Nephron (organoid): ENCODE measurements at regions not wholly inside any gene's neighbourhood (a gene's known extent, or its start where the extent isn't known, plus 50 kb on each side); places are given as distances from the start of the nearest gene placed in this dataset.
A peak's percentile ranks its signal among the peaks of the same experiment; 100 is the strongest.
"Not testable (repeated sequence)": the region's sequence is repeated elsewhere in the genome, so short reads cannot be mapped to it uniquely, and the experiment has no call there.

Source experiments
- H3K27ac Mint-ChIP-seq, 3 experiments: 2 replicates each; pipeline ENCODE4 v1.8.0; 2020; ENCODE audit warnings: mixed read lengths in 3 of 3, mild to moderate bottlenecking in 2 of 3, moderate library complexity in 1 of 3
- H3K27me3 Mint-ChIP-seq: 2 replicates; pipeline ENCODE4 v1.8.0; 2021; ENCODE audit warnings: low read depth, mild to moderate bottlenecking, moderate library complexity, mixed read lengths
- H3K36me3 Mint-ChIP-seq: 2 replicates; pipeline ENCODE4 v1.8.0; 2020; ENCODE audit warnings: low read depth, mixed read lengths
- H3K4me1 Mint-ChIP-seq: 2 replicates; pipeline ENCODE4 v1.8.0; 2020; ENCODE audit warnings: mixed read lengths
- H3K4me3 Mint-ChIP-seq, 3 experiments: 2 replicates each; pipeline ENCODE4 v1.8.0; 2020; ENCODE audit warnings: mild to moderate bottlenecking in 3 of 3, mixed read lengths in 3 of 3, moderate library complexity in 2 of 3
- H3K9me3 Mint-ChIP-seq: 2 replicates; pipeline ENCODE4 v1.8.0; 2020; ENCODE audit warnings: mixed read lengths
- TF ChIP-seq, protein P1 (sequence below), 3 experiments: fragments of 200-600 bp; sonication (generic); IDR thresholded peaks; one replicate each; pipeline ENCODE4 v1.5.0; 2021; ENCODE audit warnings: antibody characterized with exemption in 3 of 3; ENCODE audit not compliant: unreplicated experiment in 3 of 3

DNA sequence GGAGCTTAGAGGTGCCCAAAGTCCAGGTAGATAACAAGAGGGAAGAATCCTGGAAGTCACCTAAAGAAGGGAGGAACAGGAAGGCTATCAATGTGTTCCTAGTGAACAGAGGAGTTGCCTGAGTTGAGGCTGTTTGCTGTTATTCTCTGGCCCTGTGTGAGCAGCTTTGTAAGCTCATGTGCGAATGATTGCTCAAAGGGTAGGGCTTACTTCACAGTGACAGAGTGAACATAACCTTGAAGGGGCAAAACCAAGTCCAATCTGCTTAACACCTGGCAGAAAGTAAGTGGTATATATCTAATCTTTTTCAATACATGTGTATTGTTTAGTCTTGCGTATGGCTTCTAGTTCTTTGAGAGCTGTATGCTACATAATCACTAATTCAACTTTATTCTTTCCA lies 1153.6 kb downstream of the TUSC7 start:
- no peaks in the 10 kb centered on the region for H3K9me3 Mint-ChIP-seq
- TF ChIP-seq, protein P1, sequence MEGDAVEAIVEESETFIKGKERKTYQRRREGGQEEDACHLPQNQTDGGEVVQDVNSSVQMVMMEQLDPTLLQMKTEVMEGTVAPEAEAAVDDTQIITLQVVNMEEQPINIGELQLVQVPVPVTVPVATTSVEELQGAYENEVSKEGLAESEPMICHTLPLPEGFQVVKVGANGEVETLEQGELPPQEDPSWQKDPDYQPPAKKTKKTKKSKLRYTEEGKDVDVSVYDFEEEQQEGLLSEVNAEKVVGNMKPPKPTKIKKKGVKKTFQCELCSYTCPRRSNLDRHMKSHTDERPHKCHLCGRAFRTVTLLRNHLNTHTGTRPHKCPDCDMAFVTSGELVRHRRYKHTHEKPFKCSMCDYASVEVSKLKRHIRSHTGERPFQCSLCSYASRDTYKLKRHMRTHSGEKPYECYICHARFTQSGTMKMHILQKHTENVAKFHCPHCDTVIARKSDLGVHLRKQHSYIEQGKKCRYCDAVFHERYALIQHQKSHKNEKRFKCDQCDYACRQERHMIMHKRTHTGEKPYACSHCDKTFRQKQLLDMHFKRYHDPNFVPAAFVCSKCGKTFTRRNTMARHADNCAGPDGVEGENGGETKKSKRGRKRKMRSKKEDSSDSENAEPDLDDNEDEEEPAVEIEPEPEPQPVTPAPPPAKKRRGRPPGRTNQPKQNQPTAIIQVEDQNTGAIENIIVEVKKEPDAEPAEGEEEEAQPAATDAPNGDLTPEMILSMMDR (IDR thresholded peaks at IDR 0.05; ENCODE audit: unreplicated experiment in 3 of 3), result no peak
- H3K27ac Mint-ChIP-seq, result no peak overlapping the region
- no peaks in the 10 kb centered on the region for H3K4me1 Mint-ChIP-seq
- H3K36me3 Mint-ChIP-seq, result no peaks in the 10 kb centered on the region
- no peak overlapping the region for H3K4me3 Mint-ChIP-seq
- H3K27me3 Mint-ChIP-seq, result no peaks in the 10 kb centered on the region

DNA sequence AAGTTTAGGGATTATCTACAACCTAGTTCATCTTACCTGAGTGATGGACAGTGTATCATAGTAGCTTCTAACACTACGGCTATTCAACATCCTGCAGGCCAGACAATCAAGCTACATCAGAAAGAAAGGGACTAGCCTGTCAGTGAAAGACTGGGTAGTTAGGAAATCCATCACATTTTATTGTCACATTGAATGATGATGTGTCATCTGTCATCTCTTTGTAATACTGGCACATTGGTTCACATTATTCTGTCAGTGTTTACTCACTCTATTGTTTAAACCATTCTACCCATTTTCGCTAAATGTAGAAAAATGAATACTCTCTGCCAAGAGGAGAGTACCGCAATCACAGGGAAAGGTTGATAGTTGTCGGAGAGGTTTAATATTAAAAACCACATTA lies 1155.8 kb downstream of the TUSC7 start:
- no peaks in the 10 kb centered on the region for H3K36me3 Mint-ChIP-seq
- no peaks in the 10 kb centered on the region for H3K27me3 Mint-ChIP-seq
- no peak overlapping the region for H3K27ac Mint-ChIP-seq
- TF ChIP-seq, protein P1 (IDR thresholded peaks at IDR 0.05; ENCODE audit: unreplicated experiment in 3 of 3), result no peak
- no peaks in the 10 kb centered on the region for H3K4me1 Mint-ChIP-seq
- H3K9me3 Mint-ChIP-seq, result no peaks in the 10 kb centered on the region
- H3K4me3 Mint-ChIP-seq, result no peak overlapping the region

DNA sequence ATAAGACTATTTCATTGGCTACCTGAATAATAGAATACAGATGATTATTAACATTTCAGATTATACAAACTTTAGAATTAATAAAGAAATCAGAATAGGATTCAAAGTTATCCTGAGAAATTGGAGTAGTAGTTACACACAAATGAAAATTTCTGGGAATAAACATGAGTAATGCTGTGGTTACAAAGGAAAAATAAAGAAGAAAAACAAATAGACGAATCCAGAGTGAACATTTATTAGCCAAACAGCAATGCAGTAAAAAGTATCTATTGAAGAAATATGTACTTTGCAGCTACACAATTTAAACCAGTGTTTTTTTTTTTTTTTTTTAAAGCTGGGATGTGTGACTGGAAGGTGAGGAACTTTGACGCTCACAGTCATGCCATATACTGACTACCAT lies 1159.2 kb downstream of the TUSC7 start:
- Mint-ChIP-seq H3K4me3 (no peak overlapping the region), H3K27ac (no peak overlapping the region), H3K4me1 (peaks cover 8% of the 10 kb centered on the region), H3K9me3 (no peaks in the 10 kb centered on the region), H3K36me3 (no peaks in the 10 kb centered on the region), H3K27me3 (no peaks in the 10 kb centered on the region)
- TF ChIP-seq, protein P1 (IDR thresholded peaks at IDR 0.05; ENCODE audit: unreplicated experiment in 3 of 3), result no peak

DNA sequence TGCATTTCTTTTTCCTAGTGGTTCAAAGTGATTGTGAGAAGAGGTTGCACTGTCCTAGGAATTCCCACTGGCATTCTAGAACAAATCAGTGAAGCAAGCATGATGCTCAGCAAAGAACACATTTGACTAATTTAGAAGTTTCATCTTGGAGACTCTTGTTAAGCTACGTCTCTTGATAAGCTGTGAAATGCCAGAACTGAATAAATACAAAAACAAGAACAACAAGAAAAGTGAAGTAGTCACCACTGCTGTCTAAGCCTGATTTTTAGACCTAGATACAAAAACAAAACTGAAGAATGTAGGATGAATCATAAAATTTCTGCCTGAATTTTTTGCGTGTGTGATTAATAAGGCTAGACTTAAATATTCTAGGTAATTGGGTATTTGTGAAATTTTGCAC lies 1162.4 kb downstream of the TUSC7 start:
- Mint-ChIP-seq H3K36me3 (no peaks in the 10 kb centered on the region), H3K4me3 (no peak overlapping the region), H3K4me1 (peaks cover 24% of the 10 kb centered on the region), H3K27me3 (no peaks in the 10 kb centered on the region), H3K9me3 (no peaks in the 10 kb centered on the region), H3K27ac (peak overlapping the region in 1 of 3 experiments; percentile 8)
- TF ChIP-seq, protein P1 (IDR thresholded peaks at IDR 0.05; ENCODE audit: unreplicated experiment in 3 of 3), result no peak

DNA sequence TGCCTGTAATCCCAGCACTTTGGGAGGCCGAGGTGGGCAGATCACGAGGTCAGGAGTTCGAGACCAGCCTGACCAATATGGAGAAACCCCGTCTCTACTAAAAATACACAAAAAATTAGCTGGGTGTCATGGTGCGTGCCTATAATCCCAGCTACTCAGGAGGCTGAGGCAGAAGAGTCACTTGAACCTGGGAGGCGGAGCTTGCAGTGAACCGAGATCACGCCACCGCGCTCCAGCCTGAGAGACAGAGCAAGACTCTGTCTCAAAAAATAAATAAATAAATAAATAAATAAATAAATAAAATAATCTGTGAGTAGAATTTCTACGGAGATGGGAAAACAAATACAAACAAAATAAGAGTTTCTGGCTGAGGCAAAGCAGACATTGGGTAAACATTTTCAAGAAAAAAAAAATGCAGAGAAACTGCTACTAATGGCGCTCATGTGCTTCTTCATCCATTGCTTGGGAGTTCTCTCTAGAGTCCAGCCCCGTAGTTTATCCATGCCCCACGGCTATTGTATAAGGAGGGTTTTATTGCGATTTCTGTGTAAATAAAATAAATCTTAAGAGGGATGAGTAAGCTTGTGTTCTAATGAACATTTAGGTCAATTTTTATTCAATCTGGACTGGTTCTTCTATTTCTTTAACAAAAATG lies 1161.9 kb downstream of the IGSF11 start:
- peaks cover 24% of the 10 kb centered on the region for H3K4me1 Mint-ChIP-seq
- H3K27ac Mint-ChIP-seq, result peak overlapping the region; percentile 69 to 88 (median 79)

DNA sequence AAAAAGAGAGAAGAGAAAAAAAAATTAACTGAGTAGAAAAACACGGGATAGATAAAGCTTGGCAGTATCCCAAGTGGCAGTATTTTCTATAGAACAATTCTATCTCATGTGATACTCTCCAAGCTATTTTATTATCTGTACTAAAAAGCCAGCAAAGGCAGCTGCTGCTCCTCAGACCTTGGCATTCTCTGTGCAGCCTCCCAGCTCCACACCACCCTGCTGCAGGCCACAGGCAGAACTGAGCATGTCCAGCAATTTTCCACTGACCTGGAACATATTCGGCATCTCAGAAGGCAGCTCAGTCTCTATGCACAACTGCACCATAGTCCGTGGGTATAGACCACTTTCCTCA lies 1161.4 kb downstream of the IGSF11 start:
- H3K27ac Mint-ChIP-seq, result peak overlapping the region; percentile 69 to 88 (median 79)
- H3K4me1 Mint-ChIP-seq, result peaks cover 24% of the 10 kb centered on the region
- H3K36me3 Mint-ChIP-seq, result no peaks in the 10 kb centered on the region
- TF ChIP-seq, protein P1 (IDR thresholded peaks at IDR 0.05; ENCODE audit: unreplicated experiment in 3 of 3), result no peak
- H3K9me3 Mint-ChIP-seq, result no peaks in the 10 kb centered on the region
- H3K27me3 Mint-ChIP-seq, result no peaks in the 10 kb centered on the region
- H3K4me3 Mint-ChIP-seq, result peak overlapping the region in 2 of 3 experiments; percentile 13 to 45

More for the DNA sequence above, 1161.9 kb downstream of the IGSF11 start:
- H3K36me3 Mint-ChIP-seq, H3K27me3 Mint-ChIP-seq, H3K9me3 Mint-ChIP-seq: not testable (repeated sequence)
- H3K4me3 Mint-ChIP-seq, result peak overlapping the region in 2 of 3 experiments; percentile 12 to 13
